Loucy (cell line): ENCODE measurements at regions not wholly inside any gene's neighbourhood (a gene's known extent, or its start where the extent isn't known, plus 50 kb on each side); places are given as distances from the start of the nearest gene placed in this dataset.

Source experiments
- CTCF ChIP-seq: fragments of 200-600 bp; sonication (generic); conservative IDR thresholded peaks from 2 replicates; pipeline ENCODE4 v1.5.1; 2014; ENCODE audit warnings: mild to moderate bottlenecking, antibody characterized with exemption, low read length
- EZH2phosphoT487 ChIP-seq: fragments of 200-600 bp; IDR thresholded peaks from 2 replicates; pipeline ENCODE4 v1.6.1; 2018; ENCODE audit warnings: antibody characterized with exemption, mild to moderate bottlenecking, moderate library complexity, borderline replicate concordance

GRCh38 chr2:226037526-226037925 lies 638.0 kb downstream of the NYAP2 start:
- TF ChIP-seq CTCF (no peak), EZH2phosphoT487 (no peak)
